Endodermal cell (in vitro differentiated cells): ENCODE measurements at regions not wholly inside any gene's neighbourhood (a gene's known extent, or its start where the extent isn't known, plus 50 kb on each side); places are given as distances from the start of the nearest gene placed in this dataset.

Experiments used
- DNase-seq: peaks from one replicate; pipeline ENCODE4 v3.0.0-alpha.2; 2017
- H3K27ac ChIP-seq: 2 replicates; pipeline ENCODE4 v1.5.1; 2013; ENCODE audit warnings: mild to moderate bottlenecking, low read depth, low read length, moderate library complexity
- H3K27me3 ChIP-seq: 2 replicates; pipeline ENCODE4 v1.6.1; 2013; ENCODE audit warnings: mild to moderate bottlenecking, low read length, moderate library complexity; ENCODE audit not compliant: insufficient read depth, control insufficient read depth, poor library complexity, severe bottlenecking
- H3K36me3 ChIP-seq: 2 replicates; pipeline ENCODE4 v1.7.0; 2013; ENCODE audit warnings: mild to moderate bottlenecking, low read length, moderate library complexity; ENCODE audit not compliant: control insufficient read depth, insufficient read depth
- H3K4me1 ChIP-seq: one replicate; pipeline ENCODE4 v1.7.0; 2013; ENCODE audit warnings: low read length; ENCODE audit not compliant: control insufficient read depth, insufficient read depth
- H3K4me3 ChIP-seq: 2 replicates; pipeline ENCODE4 v1.5.1; 2013; ENCODE audit warnings: mild to moderate bottlenecking, low read length, moderate library complexity
- H3K9ac ChIP-seq: 2 replicates; pipeline ENCODE4 v1.6.1; 2013; ENCODE audit warnings: mild to moderate bottlenecking, low read length, moderate library complexity; ENCODE audit not compliant: poor library complexity, severe bottlenecking; ENCODE audit errors: extremely low read depth
- H3K9me3 ChIP-seq: 2 replicates; pipeline ENCODE4 v1.6.1; 2013; ENCODE audit warnings: mild to moderate bottlenecking, low read length, moderate library complexity; ENCODE audit not compliant: control insufficient read depth
- H3K27ac Mint-ChIP-seq: 2 replicates; pipeline ENCODE4 v1.8.0; 2020; ENCODE audit warnings: mixed read lengths
- H3K27me3 Mint-ChIP-seq: 2 replicates; pipeline ENCODE4 v1.8.0; 2021; ENCODE audit warnings: mild to moderate bottlenecking, mixed read lengths; ENCODE audit not compliant: insufficient read depth
- H3K36me3 Mint-ChIP-seq: 2 replicates; pipeline ENCODE4 v1.8.0; 2020; ENCODE audit warnings: low read depth, mixed read lengths
- H3K4me1 Mint-ChIP-seq: 2 replicates; pipeline ENCODE4 v1.8.0; 2020; ENCODE audit warnings: mixed read lengths
- H3K4me3 Mint-ChIP-seq: 2 replicates; pipeline ENCODE4 v1.8.0; 2020; ENCODE audit warnings: mild to moderate bottlenecking, moderate library complexity, mixed read lengths
- H3K9me3 Mint-ChIP-seq: 2 replicates; pipeline ENCODE4 v1.8.0; 2020; ENCODE audit warnings: mild to moderate bottlenecking, mixed read lengths
- CTCF ChIP-seq: fragments of 200-600 bp; sonication (generic); conservative IDR thresholded peaks from 2 replicates; pipeline ENCODE4 v1.5.0; 2021; ENCODE audit warnings: antibody characterized with exemption, mild to moderate bottlenecking
- WGBS, 2 experiments: methylation state at CpG; one replicate each; pipeline versions ENCODE4 v1.1.5 to v1.1.7; 2013; ENCODE audit warnings: missing lambda C conversion rate in 2 of 2, mixed read lengths in 1 of 2; ENCODE audit not compliant: insufficient coverage in 1 of 2, insufficient read length in 1 of 2; 5-methylcytosine and 5-hydroxymethylcytosine counted together

- H3K4me1 Mint-ChIP-seq: no peaks in the 10 kb centered on the region
- WGBS, 2 experiments: 90 to 95% methylated on average over 13 to 16 of the region's 16 CpGs
- TF ChIP-seq CTCF: no peak
- DNase-seq: no peak
- peaks cover 23% of the 10 kb centered on the region for H3K9me3 Mint-ChIP-seq
- peaks cover 12% of the 10 kb centered on the region for H3K27me3 ChIP-seq
- H3K4me3 Mint-ChIP-seq: no peak overlapping the region
- no peaks in the 10 kb centered on the region for H3K36me3 ChIP-seq
- H3K27me3 Mint-ChIP-seq: peaks cover 72% of the 10 kb centered on the region
- H3K9me3 ChIP-seq: peaks cover 15% of the 10 kb centered on the region
- no peaks in the 10 kb centered on the region for H3K4me1 ChIP-seq
- no peak overlapping the region for H3K27ac ChIP-seq
- peaks cover 3% of the 10 kb centered on the region for H3K36me3 Mint-ChIP-seq
- H3K4me3 ChIP-seq: no peak overlapping the region
- no peak overlapping the region for H3K9ac ChIP-seq
- no peak overlapping the region for H3K27ac Mint-ChIP-seq
Observed at GRCh38 chr2:120670771-120671480, 64.7 kb upstream of the GLI2 start.

- H3K27ac ChIP-seq: no peak overlapping the region
- TF ChIP-seq CTCF: no peak
- no peaks in the 10 kb centered on the region for H3K36me3 ChIP-seq
- Mint-ChIP-seq H3K27me3 (peaks cover 71% of the 10 kb centered on the region), H3K27ac (no peak overlapping the region), H3K9me3 (peaks cover 7% of the 10 kb centered on the region), H3K4me1 (no peaks in the 10 kb centered on the region), H3K4me3 (no peak overlapping the region), H3K36me3 (no peaks in the 10 kb centered on the region)
- WGBS, 2 experiments: 88 to 90% methylated on average over 16 of the region's 16 CpGs
- H3K9me3 ChIP-seq: no peaks in the 10 kb centered on the region
- no peak for DNase-seq
- no peak overlapping the region for H3K9ac ChIP-seq
- peaks cover 28% of the 10 kb centered on the region for H3K27me3 ChIP-seq
- no peak overlapping the region for H3K4me3 ChIP-seq
- H3K4me1 ChIP-seq: no peaks in the 10 kb centered on the region
Observed at GRCh38 chr2:120672526-120673204, 63.0 kb upstream of the GLI2 start.

GRCh38 chr2:120673205-120673550 lies 62.5 kb upstream of the GLI2 start:
- no peak overlapping the region for H3K27ac Mint-ChIP-seq
- peaks cover 3% of the 10 kb centered on the region for H3K9me3 Mint-ChIP-seq
- no peaks in the 10 kb centered on the region for H3K36me3 Mint-ChIP-seq
- no peak overlapping the region for H3K27ac ChIP-seq
- no peak overlapping the region for H3K9ac ChIP-seq
- no peaks in the 10 kb centered on the region for H3K36me3 ChIP-seq
- no peak for DNase-seq
- H3K27me3 ChIP-seq: peaks cover 28% of the 10 kb centered on the region
- H3K4me3 ChIP-seq: no peak overlapping the region
- no peaks in the 10 kb centered on the region for H3K4me1 ChIP-seq
- no peaks in the 10 kb centered on the region for H3K4me1 Mint-ChIP-seq
- 86 to 90% methylated on average over 1 to 9 of the region's 9 CpGs for WGBS, 2 experiments
- TF ChIP-seq CTCF: no peak
- H3K9me3 ChIP-seq: no peaks in the 10 kb centered on the region
- no peak overlapping the region for H3K4me3 Mint-ChIP-seq
- H3K27me3 Mint-ChIP-seq: peaks cover 70% of the 10 kb centered on the region
